IMR-90 (cell line): ENCODE measurements at regions not wholly inside any gene's neighbourhood (a gene's known extent, or its start where the extent isn't known, plus 50 kb on each side); places are given as distances from the start of the nearest gene placed in this dataset.

Experiments used
- ATAC-seq: fragments of 200-7000 bp; cut with Tn5 transposase; 2 replicates; pipeline ENCODE4 v1.9.1; 2020; ENCODE audit warnings: low read depth, mild to moderate bottlenecking, moderate library complexity
- BruUV-seq: library from RNA; stranded (reverse); fragments of 400-500 nt; replicated peaks from 2 replicates; lab custom pipeline; 2021; lab: Mats Ljungman, UMichigan
- CTCF ChIA-PET: fragments of 300-600 bp; formaldehyde crosslinking; extraction: SDS; loops from one replicate; lab custom pipeline; 2021; ENCODE audit warnings: antibody characterized with exemption; lab: Yijun Ruan, JAX
- POLR2A ChIA-PET: fragments of 300-600 bp; sonication (Branson Sonifier 250); formaldehyde crosslinking; loops from one replicate; lab custom pipeline; 2022; ENCODE audit warnings: antibody characterized with exemption; ENCODE audit not compliant: unreplicated experiment; lab: Charles Lee
- DNase-seq: peaks from one replicate; pipeline ENCODE4 v3.0.0; 2013
- H2AFZ ChIP-seq: replicated peaks from 2 replicates; pipeline ENCODE3; 2013; ENCODE audit warnings: low read length, mild to moderate bottlenecking; ENCODE audit not compliant: poor library complexity
- H2AK5ac ChIP-seq: 2 replicates; pipeline ENCODE4 v1.6.1; 2013; ENCODE audit warnings: low read depth, low read length, inconsistent platforms
- H2AK9ac ChIP-seq: replicated peaks from 2 replicates; pipeline ENCODE3; 2013; ENCODE audit warnings: mild to moderate bottlenecking, low read depth, low read length, moderate library complexity; ENCODE audit not compliant: poor library complexity
- H2BK120ac ChIP-seq: 2 replicates; pipeline ENCODE4 v1.6.1; 2013; ENCODE audit warnings: low read depth, low read length, inconsistent platforms
- H2BK15ac ChIP-seq: 3 replicates; pipeline ENCODE4 v1.6.1; 2013; ENCODE audit warnings: low read depth, low read length, inconsistent platforms
- H2BK20ac ChIP-seq: 2 replicates; pipeline ENCODE4 v1.6.1; 2013; ENCODE audit warnings: low read depth, mild to moderate bottlenecking, inconsistent platforms, low read length, moderate library complexity
- H2BK5ac ChIP-seq: 2 replicates; pipeline ENCODE4 v1.6.1; 2013; ENCODE audit warnings: mild to moderate bottlenecking, low read depth, low read length, inconsistent platforms; ENCODE audit not compliant: poor library complexity, severe bottlenecking
- H3K14ac ChIP-seq: replicated peaks from 2 replicates; pipeline ENCODE4 v1.6.1; 2013; ENCODE audit warnings: low read depth, low read length, inconsistent platforms
- H3K18ac ChIP-seq: 2 replicates; pipeline ENCODE4 v1.6.1; 2013; ENCODE audit warnings: low read depth, low read length, control low read depth
- H3K23ac ChIP-seq: 2 replicates; pipeline ENCODE4 v1.6.1; 2013; ENCODE audit warnings: low read depth, low read length, inconsistent platforms
- H3K27ac ChIP-seq: 2 replicates; pipeline ENCODE4 v1.5.1; 2013; ENCODE audit warnings: mild to moderate bottlenecking, control low read depth, low read length; ENCODE audit not compliant: insufficient read depth
- H3K27me3 ChIP-seq: 2 replicates; pipeline ENCODE4 v1.6.1; 2013; ENCODE audit warnings: low read length; ENCODE audit not compliant: control insufficient read depth, insufficient read depth
- H3K36me3 ChIP-seq: 2 replicates; pipeline ENCODE4 v1.6.1; 2013; ENCODE audit warnings: low read length, mixed read lengths; ENCODE audit not compliant: control insufficient read depth, insufficient read depth
- H3K4ac ChIP-seq: 2 replicates; pipeline ENCODE4 v1.6.1; 2013; ENCODE audit warnings: low read depth, low read length, inconsistent platforms
- H3K4me1 ChIP-seq: 2 replicates; pipeline ENCODE4 v1.6.1; 2013; ENCODE audit warnings: low read length, mixed read lengths; ENCODE audit not compliant: control insufficient read depth, insufficient read depth
- H3K4me2 ChIP-seq: 2 replicates; pipeline ENCODE4 v1.6.1; 2013; ENCODE audit warnings: low read depth, mild to moderate bottlenecking, control low read depth, low read length, moderate library complexity
- H3K4me3 ChIP-seq: 2 replicates; pipeline ENCODE4 v1.5.1; 2013; ENCODE audit warnings: low read depth, mild to moderate bottlenecking, control low read depth, low read length, moderate library complexity; ENCODE audit not compliant: insufficient read depth
- H3K56ac ChIP-seq: 2 replicates; pipeline ENCODE4 v1.6.1; 2013; ENCODE audit warnings: low read length, inconsistent platforms; ENCODE audit not compliant: insufficient read depth; ENCODE audit errors: extremely low read depth
- H3K79me1 ChIP-seq, 2 experiments: 2 replicates each; pipeline ENCODE4 v1.6.1; 2013; ENCODE audit warnings: low read length in 2 of 2, inconsistent platforms in 1 of 2, low read depth in 1 of 2
- H3K9ac ChIP-seq: 2 replicates; pipeline ENCODE4 v1.6.1; 2013; ENCODE audit warnings: low read depth, low read length, control low read depth
- H3K9me1 ChIP-seq: 2 replicates; pipeline ENCODE4 v1.6.1; 2013; ENCODE audit warnings: low read length, inconsistent platforms; ENCODE audit not compliant: insufficient read depth
- H3K9me3 ChIP-seq: 2 replicates; pipeline ENCODE4 v1.6.1; 2013; ENCODE audit warnings: low read length; ENCODE audit not compliant: control insufficient read depth, insufficient read depth
- H4K20me1 ChIP-seq: 2 replicates; pipeline ENCODE4 v1.6.1; 2013; ENCODE audit warnings: low read length, inconsistent platforms; ENCODE audit not compliant: insufficient read depth
- H4K5ac ChIP-seq: 2 replicates; pipeline ENCODE4 v1.6.1; 2013; ENCODE audit warnings: mild to moderate bottlenecking, low read depth, low read length, control low read depth
- H4K8ac ChIP-seq, 2 experiments: 2 replicates each; pipeline ENCODE4 v1.6.1; 2013; ENCODE audit warnings: low read depth in 2 of 2, low read length in 2 of 2, control low read depth in 1 of 2, inconsistent platforms in 1 of 2
- H4K91ac ChIP-seq: 2 replicates; pipeline ENCODE4 v1.6.1; 2013; ENCODE audit warnings: low read depth, low read length, inconsistent platforms; ENCODE audit not compliant: insufficient read depth
- BHLHE40 ChIP-seq: fragments of 150-350 bp; IDR thresholded peaks from 2 replicates; pipeline ENCODE4 v1.6.1; 2016; ENCODE audit warnings: mild to moderate bottlenecking, low read depth, low read length
- CEBPB ChIP-seq: IDR thresholded peaks from 2 replicates; pipeline ENCODE4 v1.6.1; 2012; ENCODE audit warnings: low read depth, low read length, improper control_type of control experiment
- MAZ ChIP-seq: IDR thresholded peaks from 2 replicates; pipeline ENCODE4 v1.6.1; 2012; ENCODE audit warnings: low read depth, mild to moderate bottlenecking, low read length, improper control_type of control experiment, moderate library complexity, borderline replicate concordance
- SMC3 ChIP-seq: fragments of 150-350 bp; IDR thresholded peaks from 2 replicates; pipeline ENCODE4 v1.6.1; 2016; ENCODE audit warnings: low read depth, mild to moderate bottlenecking, antibody characterized with exemption, low read length, moderate library complexity
- WGBS, 2 experiments: methylation state at CpG; one replicate each; pipeline versions ENCODE4 v1.1.5 to v1.1.7; 2013; ENCODE audit warnings: missing lambda C conversion rate in 2 of 2; ENCODE audit not compliant: insufficient read length in 1 of 2; ENCODE audit errors: extremely low coverage in 2 of 2; 5-methylcytosine and 5-hydroxymethylcytosine counted together
- dilution Hi-C: fragments of 300-500 bp; cut with HindIII; formaldehyde crosslinking; loops from one replicate; pipeline ENCODE4 v1.14.3; 2018; ENCODE audit warnings: low sequenced_read_pairs; ENCODE audit not compliant: unreplicated experiment
- in situ Hi-C: fragments of 300-500 bp; cut with MboI; formaldehyde crosslinking; loops from 3 replicates; pipeline ENCODE4 v1.14.3; 2019; ENCODE audit warnings: low sequenced_read_pairs, inconsistent platforms, mixed read lengths
- intact Hi-C: fragments of 100-400 bp; cut with micrococcal nuclease; formaldehyde crosslinking; loops from 2 replicates; pipeline ENCODE4 v1.10.0; 2022

DNA sequence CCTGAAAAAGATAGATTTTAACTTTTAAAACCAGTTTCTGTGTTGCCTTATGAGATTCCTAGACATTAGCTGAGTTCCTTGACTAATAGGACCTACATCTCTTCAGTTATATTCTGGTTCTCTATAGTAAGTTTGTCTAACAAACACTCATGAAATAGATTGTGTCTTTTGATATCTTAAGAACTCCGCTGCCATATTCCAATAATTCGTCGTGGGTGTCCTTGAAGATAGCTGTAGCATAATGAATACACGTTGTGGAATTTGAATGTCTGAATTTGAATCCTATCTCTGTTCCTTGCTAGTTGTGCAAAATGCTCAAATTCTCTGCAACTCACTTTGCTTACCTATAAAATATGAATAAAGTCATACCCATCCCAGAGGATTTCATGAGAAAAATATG lies 176.8 kb upstream of the COL3A1 start:
- dilution Hi-C loops: no loop called here
- TF ChIP-seq BHLHE40: no peak
- TF ChIP-seq SMC3: no peak
- no peak for TF ChIP-seq MAZ
- no peak for TF ChIP-seq CEBPB
- no peaks in the 10 kb centered on the region for H3K79me1 ChIP-seq
- no peak overlapping the region; the same call in 1 of the 2 replicates for H3K14ac ChIP-seq
- in situ Hi-C loops: no loop called here
- no peak overlapping the region for H2BK20ac ChIP-seq
- H3K9me3 ChIP-seq: peaks cover 3% of the 10 kb centered on the region
- H3K4me2 ChIP-seq: no peak overlapping the region
- H2AK9ac ChIP-seq: no peak overlapping the region
- peak overlapping the region; percentile 72; the same call in 1 of the 2 replicates for H2BK120ac ChIP-seq
- H3K4me3 ChIP-seq: no peak overlapping the region
- no peak overlapping the region for H2AK5ac ChIP-seq
- ChIA-PET CTCF (no interaction called here), POLR2A (no interaction called here)
- no peak overlapping the region for H3K27ac ChIP-seq
- H4K20me1 ChIP-seq: no peaks in the 10 kb centered on the region
- H3K4me1 ChIP-seq: no peaks in the 10 kb centered on the region
- ATAC-seq (no peak), DNase-seq (no peak)
- no peak overlapping the region for H3K23ac ChIP-seq
- no peaks in the 10 kb centered on the region for H3K27me3 ChIP-seq
- H3K36me3 ChIP-seq: no peaks in the 10 kb centered on the region
- WGBS, 2 experiments: no CpG with 5 or more reads among the region's 4 CpGs
- no peaks in the 10 kb centered on the region for H3K9me1 ChIP-seq
- H2BK5ac ChIP-seq: no peak overlapping the region
- no TSS peak for BruUV-seq
- no peak overlapping the region for H4K5ac ChIP-seq
- no peak overlapping the region for H3K4ac ChIP-seq
- H3K56ac ChIP-seq: no peak overlapping the region
- intact Hi-C loops: no loop called here
- H2AFZ ChIP-seq: no peak overlapping the region
- no peak overlapping the region for H3K18ac ChIP-seq
- no peak overlapping the region for H3K9ac ChIP-seq
- no peak overlapping the region for H4K8ac ChIP-seq
- H2BK15ac ChIP-seq: 0 out of 3 replicates have a peak overlapping the region, but pooled peaks have one; percentile 21
- H4K91ac ChIP-seq: no peak overlapping the region
